GM18502 (cell line): ENCODE measurements at regions not wholly inside any gene's neighbourhood (a gene's known extent, or its start where the extent isn't known, plus 50 kb on each side); places are given as distances from the start of the nearest gene placed in this dataset.

Experiments
- ATAC-seq: cut with Tn5 transposase; IDR thresholded peaks from one replicate; pipeline ENCODE4 v1.9.1; 2021; ENCODE audit warnings: mild to moderate bottlenecking; ENCODE audit not compliant: unreplicated experiment, poor library complexity

DNA sequence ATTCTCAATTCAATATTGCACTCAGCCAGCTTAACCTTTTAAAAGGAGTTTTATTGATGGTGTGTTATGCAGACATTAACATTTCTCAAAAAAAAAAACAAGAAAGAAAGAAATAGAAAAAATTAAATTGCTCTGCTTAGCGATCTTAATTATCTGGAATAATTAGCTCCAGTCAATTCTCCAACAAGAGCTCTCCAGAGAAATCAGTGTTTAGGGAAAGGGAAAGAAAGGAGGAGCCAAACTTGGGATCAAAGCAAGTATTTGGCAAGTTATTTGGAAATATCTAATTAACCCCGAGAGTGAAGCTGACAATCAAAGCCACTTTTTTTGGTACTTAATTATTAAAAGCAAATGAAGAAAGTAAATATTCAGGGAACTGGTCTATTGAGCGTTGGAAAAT lies 60.7 kb upstream of the CAMK1G start:
- ATAC-seq: no peak

DNA sequence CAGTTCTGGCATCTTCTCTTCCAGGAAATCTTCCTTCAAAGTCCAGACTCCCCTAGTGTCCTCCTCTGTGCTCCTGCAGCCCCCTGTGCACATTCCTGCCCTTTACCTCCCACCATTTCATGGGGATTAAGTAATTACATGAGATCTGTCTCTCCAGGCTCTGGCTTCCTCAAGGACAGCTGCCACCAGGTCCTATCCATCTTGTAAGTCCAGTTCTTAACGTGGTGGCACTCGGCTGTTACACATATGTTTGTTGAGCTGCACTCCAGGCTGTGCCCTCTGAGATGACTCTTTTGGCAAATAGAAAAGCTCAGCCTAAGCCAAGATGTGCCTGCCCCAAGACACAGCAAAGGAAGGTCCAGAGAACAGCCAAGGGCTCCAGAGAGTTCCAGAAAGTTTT lies 57.4 kb upstream of the CAMK1G start:
- ATAC-seq: no peak

DNA sequence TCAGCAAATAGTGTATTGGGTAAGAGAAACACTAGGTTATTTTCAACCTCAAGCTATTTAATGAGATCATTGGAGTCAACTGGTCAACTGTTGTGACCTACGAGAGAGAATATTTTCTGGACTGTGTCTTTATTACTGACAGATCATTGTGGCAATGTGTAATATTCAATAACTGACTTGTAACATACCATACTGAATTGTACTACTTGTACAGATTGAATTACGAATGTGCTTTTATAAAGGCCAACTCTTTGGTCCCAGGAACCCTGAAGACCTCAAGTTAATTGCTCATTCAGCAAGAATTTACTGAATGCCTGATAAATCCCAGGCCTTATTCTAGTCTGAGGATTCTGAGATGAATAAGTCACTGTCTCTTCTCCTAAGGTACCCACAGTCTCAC lies 56.1 kb upstream of the CAMK1G start:
- ATAC-seq: no peak

DNA sequence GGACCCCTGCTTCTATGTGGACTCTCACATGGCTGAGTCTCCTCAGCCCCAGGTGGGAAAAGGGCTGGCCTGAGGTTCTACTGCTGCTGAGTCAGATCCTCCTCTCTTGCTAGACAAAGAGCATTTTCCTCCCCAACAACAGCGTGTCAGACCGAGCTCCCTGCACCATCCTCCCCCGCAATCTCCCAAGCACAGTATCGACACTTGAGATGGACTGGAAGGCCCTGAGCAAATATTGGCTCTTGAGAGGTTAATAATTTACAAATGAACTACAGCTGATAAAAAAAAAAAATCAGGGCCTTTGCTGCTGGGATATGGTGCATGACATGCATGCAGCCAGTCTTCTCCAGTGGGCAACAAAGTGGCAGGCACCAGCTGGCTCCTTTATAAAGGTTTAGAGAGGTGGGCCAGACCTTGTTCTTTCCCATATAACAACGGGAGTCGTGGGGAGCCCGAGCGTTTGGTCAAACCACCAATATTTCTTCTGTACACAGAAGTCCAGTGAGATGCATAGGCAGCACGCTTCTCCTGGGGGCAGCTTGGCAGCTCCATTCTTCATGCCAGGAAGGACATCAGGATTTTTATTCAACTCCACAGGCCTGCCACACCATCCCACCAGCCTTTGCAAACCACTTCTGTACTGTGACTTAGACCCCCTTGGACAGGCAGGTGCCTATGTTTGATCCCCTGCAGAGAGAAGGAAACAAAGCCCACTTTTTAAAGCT lies 55.4 kb upstream of the CAMK1G start:
- ATAC-seq: no peak

DNA sequence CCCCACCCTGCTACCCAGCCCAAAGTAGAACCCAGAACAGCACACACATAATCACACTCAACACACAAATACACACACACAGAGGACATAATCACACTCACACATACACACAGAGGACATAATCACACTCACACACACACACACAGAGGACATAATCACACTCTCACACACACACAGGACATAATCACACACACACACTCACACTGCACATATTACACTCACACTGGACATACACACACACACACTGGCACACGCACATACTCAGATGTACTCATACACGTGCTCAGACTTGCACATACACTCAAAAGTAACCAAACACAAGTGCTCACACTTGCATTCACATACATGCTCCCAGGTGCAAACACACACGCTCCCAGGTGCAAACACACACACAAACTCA lies 54.3 kb upstream of the CAMK1G start:
- no peak for ATAC-seq

DNA sequence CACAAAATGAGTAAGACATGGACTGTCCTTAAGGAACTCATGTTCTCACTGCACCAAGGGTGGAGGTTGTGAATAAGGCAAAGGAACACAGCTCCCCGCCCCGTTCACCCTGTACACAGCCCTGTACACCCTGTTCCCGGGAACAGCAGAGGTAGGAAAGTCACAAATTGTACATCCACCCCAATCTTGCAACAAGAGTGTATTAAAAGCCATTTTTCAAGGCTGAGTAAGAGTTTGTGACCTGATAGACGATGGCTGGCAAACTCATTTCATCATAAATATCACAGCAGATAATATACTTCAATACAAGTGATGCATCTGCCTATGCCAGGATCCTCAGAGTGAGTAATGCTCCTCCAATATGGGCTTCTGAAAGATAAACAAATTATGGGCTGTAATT lies 52.5 kb upstream of the CAMK1G start:
- ATAC-seq: no peak

DNA sequence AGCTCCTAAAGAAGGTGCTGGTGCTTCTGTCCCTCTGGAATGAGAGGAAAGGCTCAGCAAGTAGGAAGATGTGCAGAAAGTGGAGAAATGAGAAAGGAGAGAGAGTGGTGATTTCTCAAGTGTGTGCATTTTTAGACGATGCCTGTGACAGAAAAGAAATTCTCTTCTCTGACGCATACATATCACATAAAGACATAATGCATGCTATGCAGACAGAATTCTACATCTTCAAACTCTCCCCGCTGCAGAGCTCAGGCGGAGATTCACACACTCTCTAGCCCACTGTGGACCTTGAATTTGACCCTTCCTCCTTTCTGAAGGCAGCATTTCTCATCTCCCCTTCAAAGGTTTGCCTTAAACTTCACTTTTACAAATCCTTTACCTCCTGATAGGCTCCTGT lies 52.0 kb upstream of the CAMK1G start:
- no peak for ATAC-seq
